H1 (cell line): ENCODE measurements at regions not wholly inside any gene's neighbourhood (a gene's known extent, or its start where the extent isn't known, plus 50 kb on each side); places are given as distances from the start of the nearest gene placed in this dataset.

Source experiments
- CTCF ChIA-PET: fragments of 300-600 bp; sonication (Branson Sonifier 250); formaldehyde crosslinking; loops from one replicate; lab custom pipeline; 2021; ENCODE audit not compliant: partially characterized antibody; lab: Charles Lee
- POLR2A ChIA-PET: fragments of 300-600 bp; sonication (Branson Sonifier 250); formaldehyde crosslinking; loops from one replicate; lab custom pipeline; 2021; ENCODE audit warnings: inconsistent platforms; ENCODE audit not compliant: partially characterized antibody; lab: Charles Lee
- DNase-seq, 2 experiments: peaks; one replicate each; pipeline versions ENCODE4 v3.0.0 to v3.0.0-alpha.2; 2010 to 2022; ENCODE audit warnings: low spot score in 2 of 2, low read depth in 1 of 2, mixed read lengths in 1 of 2
- FAIRE-seq: peaks from 2 replicates; lab custom pipeline; 2011; peaks lifted over from hg19 to GRCh38; lab: Jason Lieb, UNC
- H2AFZ ChIP-seq: 2 replicates; pipeline ENCODE4 v1.8.1; 2012; ENCODE audit warnings: low read length, inconsistent platforms
- H2AK5ac ChIP-seq: 2 replicates; pipeline ENCODE4 v1.6.1; 2013; ENCODE audit warnings: low read depth, low read length
- H2BK120ac ChIP-seq: replicated peaks from 2 replicates; pipeline ENCODE3; 2013; ENCODE audit warnings: low read depth, low read length, inconsistent platforms
- H2BK12ac ChIP-seq: 2 replicates; pipeline ENCODE4 v1.6.1; 2013; ENCODE audit warnings: low read depth, low read length
- H2BK15ac ChIP-seq: 2 replicates; pipeline ENCODE4 v1.6.1; 2013; ENCODE audit warnings: low read length
- H2BK20ac ChIP-seq: 2 replicates; pipeline ENCODE4 v1.6.1; 2013; ENCODE audit warnings: low read length
- H2BK5ac ChIP-seq: 2 replicates; pipeline ENCODE4 v1.6.1; 2013; ENCODE audit warnings: low read depth, low read length
- H3K14ac ChIP-seq: 2 replicates; pipeline ENCODE4 v1.6.1; 2013; ENCODE audit warnings: inconsistent platforms; ENCODE audit not compliant: insufficient read length
- H3K18ac ChIP-seq: 2 replicates; pipeline ENCODE4 v1.6.1; 2013; ENCODE audit warnings: low read length; ENCODE audit errors: extremely low read depth
- H3K23ac ChIP-seq: 2 replicates; pipeline ENCODE4 v1.6.1; 2013; ENCODE audit warnings: inconsistent platforms; ENCODE audit not compliant: insufficient read length
- H3K23me2 ChIP-seq: 2 replicates; pipeline ENCODE4 v1.6.1; 2013; ENCODE audit warnings: low read depth, low read length
- H3K27ac ChIP-seq: 2 replicates; pipeline ENCODE4 v1.6.1; 2011; ENCODE audit warnings: low read depth, low read length, inconsistent platforms
- H3K27me3 ChIP-seq, 4 experiments: replicated peaks in 1 of 4; 1 replicate in 1 of 4; 2 replicates in 3 of 4; pipeline versions ENCODE4 v1.6.1 to v1.8.1; 2011 to 2013; ENCODE audit warnings: low read length in 3 of 4, mild to moderate bottlenecking in 3 of 4, inconsistent platforms in 2 of 4, mixed read lengths in 2 of 4, moderate library complexity in 1 of 4; ENCODE audit not compliant: control insufficient read depth in 3 of 4, insufficient read depth in 3 of 4; ENCODE audit errors: extremely low read depth in 1 of 4
- H3K36me3 ChIP-seq, 4 experiments: 2 replicates each; pipeline versions ENCODE4 v1.6.1 to v1.8.1; 2011 to 2013; ENCODE audit warnings: mild to moderate bottlenecking in 4 of 4, low read length in 3 of 4, moderate library complexity in 2 of 4, control low read depth in 1 of 4, inconsistent platforms in 1 of 4; ENCODE audit not compliant: insufficient read depth in 4 of 4, control insufficient read depth in 2 of 4
- H3K4ac ChIP-seq: replicated peaks from 2 replicates; pipeline ENCODE3; 2013; ENCODE audit warnings: low read length, low read depth, mixed read lengths, inconsistent platforms; ENCODE audit not compliant: insufficient read length
- H3K4me1 ChIP-seq, 4 experiments: replicated peaks in 1 of 4; 1 replicate in 1 of 4; 2 replicates in 3 of 4; pipeline versions ENCODE4 v1.6.1 to v1.8.1; 2011 to 2013; ENCODE audit warnings: low read length in 3 of 4, inconsistent platforms in 2 of 4, mixed read lengths in 1 of 4; ENCODE audit not compliant: insufficient read depth in 4 of 4, control insufficient read depth in 3 of 4
- H3K4me2 ChIP-seq, 2 experiments: 2 replicates each; pipeline versions ENCODE4 v1.6.1 to v1.8.1; 2011 to 2013; ENCODE audit warnings: low read depth in 2 of 2, low read length in 2 of 2, control low read depth in 1 of 2, inconsistent platforms in 1 of 2, mild to moderate bottlenecking in 1 of 2; ENCODE audit not compliant: insufficient read depth in 1 of 2
- H3K4me3 ChIP-seq, 4 experiments: fragments of 200-600, 300-600 bp in 1 of 4; sonication (generic), shearing (Covaris generic), sonication (Bioruptor Twin) in 1 of 4; 2 replicates each; pipeline versions ENCODE4 v1.5.1 to v1.8.1; 2011 to 2016; ENCODE audit warnings: low read length in 4 of 4, low read depth in 3 of 4, control low read depth in 2 of 4, inconsistent platforms in 2 of 4, mild to moderate bottlenecking in 2 of 4, mixed read lengths in 1 of 4, moderate library complexity in 1 of 4; ENCODE audit not compliant: insufficient read depth in 2 of 4; ENCODE audit errors: extremely low read depth in 1 of 4
- H3K56ac ChIP-seq: replicated peaks from 2 replicates; pipeline ENCODE3; 2013; ENCODE audit warnings: low read depth, mild to moderate bottlenecking, mixed read lengths, low read length, inconsistent platforms; ENCODE audit not compliant: insufficient read length
- H3K79me1 ChIP-seq: 2 replicates; pipeline ENCODE4 v1.6.1; 2013; ENCODE audit warnings: low read depth, low read length, control low read depth
- H3K79me2 ChIP-seq, 2 experiments: 2 replicates each; pipeline versions ENCODE4 v1.6.1 to v1.8.1; 2012 to 2013; ENCODE audit warnings: low read length in 2 of 2, mild to moderate bottlenecking in 2 of 2, inconsistent platforms in 1 of 2; ENCODE audit not compliant: insufficient read depth in 2 of 2, control insufficient read depth in 1 of 2
- H3K9ac ChIP-seq, 4 experiments: replicated peaks in 1 of 4; 1 replicate in 1 of 4; 2 replicates in 3 of 4; pipeline versions ENCODE4 v1.6.1 to v1.8.1; 2011 to 2013; ENCODE audit warnings: low read depth in 3 of 4, low read length in 3 of 4, control low read depth in 2 of 4, mild to moderate bottlenecking in 2 of 4, moderate library complexity in 2 of 4, inconsistent platforms in 1 of 4; ENCODE audit errors: extremely low read depth in 1 of 4
- H3K9me3 ChIP-seq, 2 experiments: 2 replicates each; pipeline versions ENCODE4 v1.6.1 to v1.8.1; 2012 to 2013; ENCODE audit warnings: mild to moderate bottlenecking in 2 of 2, moderate library complexity in 2 of 2, control low read depth in 1 of 2, inconsistent platforms in 1 of 2, low read depth in 1 of 2, low read length in 1 of 2, mixed read lengths in 1 of 2; ENCODE audit not compliant: insufficient read depth in 2 of 2
- H4K20me1 ChIP-seq, 2 experiments: replicated peaks in 1 of 2; 2 replicates each; pipeline versions ENCODE3 to v1.8.1; 2011 to 2013; ENCODE audit warnings: inconsistent platforms in 2 of 2, low read length in 2 of 2, mild to moderate bottlenecking in 1 of 2; ENCODE audit not compliant: insufficient read depth in 2 of 2, control insufficient read depth in 1 of 2
- H4K5ac ChIP-seq: 2 replicates; pipeline ENCODE4 v1.6.1; 2013; ENCODE audit warnings: low read length, low read depth, mixed read lengths, inconsistent platforms; ENCODE audit not compliant: insufficient read length
- H4K8ac ChIP-seq: 2 replicates; pipeline ENCODE4 v1.8.0; 2013; ENCODE audit warnings: mild to moderate bottlenecking, moderate library complexity, low read length, inconsistent platforms; ENCODE audit not compliant: insufficient read depth; ENCODE audit errors: extremely low read depth
- H4K91ac ChIP-seq: replicated peaks from 2 replicates; pipeline ENCODE3; 2013; ENCODE audit warnings: low read length, mixed read lengths, inconsistent platforms; ENCODE audit not compliant: insufficient read length
- BRCA1 ChIP-seq: IDR thresholded peaks from 2 replicates; pipeline ENCODE4 v1.6.1; 2012; ENCODE audit warnings: low read depth, low read length, improper control_type of control experiment
- CEBPB ChIP-seq: IDR thresholded peaks from 2 replicates; pipeline ENCODE4 v1.6.1; 2012; ENCODE audit warnings: low read depth, low read length
- CREB1 ChIP-seq: IDR thresholded peaks from 2 replicates; pipeline ENCODE4 v1.6.1; 2012; ENCODE audit warnings: inconsistent platforms
- EP300 ChIP-seq, 2 experiments: IDR thresholded peaks; 1 replicate in 1 of 2; 2 replicates in 1 of 2; pipeline ENCODE4 v1.6.1; 2011 to 2012; ENCODE audit warnings: low read depth in 2 of 2, low read length in 2 of 2, mild to moderate bottlenecking in 2 of 2, borderline replicate concordance in 1 of 2, inconsistent platforms in 1 of 2, moderate library complexity in 1 of 2
- GTF2F1 ChIP-seq: IDR thresholded peaks from 2 replicates; pipeline ENCODE4 v1.6.1; 2012; ENCODE audit warnings: low read depth, low read length, improper control_type of control experiment, borderline replicate concordance
- KDM4A ChIP-seq: IDR thresholded peaks from one replicate; pipeline ENCODE4 v1.7.1; 2012; ENCODE audit warnings: low read depth, mild to moderate bottlenecking, moderate library complexity, low read length, inconsistent platforms; ENCODE audit not compliant: severe bottlenecking
- RNF2 ChIP-seq: fragments of 200-900, 300-1000 bp; sonication (generic); IDR thresholded peaks from 2 replicates; pipeline ENCODE4 v1.7.1; 2016; ENCODE audit warnings: borderline replicate concordance, low read depth, mild to moderate bottlenecking, antibody characterized with exemption, low read length; ENCODE audit not compliant: poor library complexity, severe bottlenecking; ENCODE audit errors: missing control alignments
- RXRA ChIP-seq: IDR thresholded peaks from 2 replicates; pipeline ENCODE4 v1.6.1; 2011; ENCODE audit warnings: low read depth, mild to moderate bottlenecking, low read length, moderate library complexity; ENCODE audit not compliant: insufficient read depth
- SP2 ChIP-seq: IDR thresholded peaks from 2 replicates; pipeline ENCODE4 v1.6.1; 2012; ENCODE audit warnings: mild to moderate bottlenecking, low read length, inconsistent platforms
- TAF7 ChIP-seq: optimal IDR thresholded peaks from 2 replicates; pipeline ENCODE3; 2011; ENCODE audit warnings: low read depth, mild to moderate bottlenecking, inconsistent platforms, low read length, moderate library complexity, borderline replicate concordance
- TBP ChIP-seq: IDR thresholded peaks from 2 replicates; pipeline ENCODE4 v1.6.1; 2011; ENCODE audit warnings: low read depth, low read length, improper control_type of control experiment
- WGBS, 2 experiments: shearing (Covaris generic) in 1 of 2; methylation state at CpG; one replicate each; pipeline versions ENCODE4 v1.1.6 to v1.1.7; 2013 to 2015; ENCODE audit warnings: low lambda C conversion rate in 2 of 2, mixed read lengths in 2 of 2, inconsistent platforms in 1 of 2, low coverage in 1 of 2, missing lambda C conversion rate in 1 of 2; ENCODE audit not compliant: insufficient replicate concordance in 2 of 2, insufficient coverage in 1 of 2, insufficient read length in 1 of 2; ENCODE audit errors: extremely low coverage in 1 of 2, missing lambda C conversion rate in 1 of 2; 5-methylcytosine and 5-hydroxymethylcytosine counted together

DNA sequence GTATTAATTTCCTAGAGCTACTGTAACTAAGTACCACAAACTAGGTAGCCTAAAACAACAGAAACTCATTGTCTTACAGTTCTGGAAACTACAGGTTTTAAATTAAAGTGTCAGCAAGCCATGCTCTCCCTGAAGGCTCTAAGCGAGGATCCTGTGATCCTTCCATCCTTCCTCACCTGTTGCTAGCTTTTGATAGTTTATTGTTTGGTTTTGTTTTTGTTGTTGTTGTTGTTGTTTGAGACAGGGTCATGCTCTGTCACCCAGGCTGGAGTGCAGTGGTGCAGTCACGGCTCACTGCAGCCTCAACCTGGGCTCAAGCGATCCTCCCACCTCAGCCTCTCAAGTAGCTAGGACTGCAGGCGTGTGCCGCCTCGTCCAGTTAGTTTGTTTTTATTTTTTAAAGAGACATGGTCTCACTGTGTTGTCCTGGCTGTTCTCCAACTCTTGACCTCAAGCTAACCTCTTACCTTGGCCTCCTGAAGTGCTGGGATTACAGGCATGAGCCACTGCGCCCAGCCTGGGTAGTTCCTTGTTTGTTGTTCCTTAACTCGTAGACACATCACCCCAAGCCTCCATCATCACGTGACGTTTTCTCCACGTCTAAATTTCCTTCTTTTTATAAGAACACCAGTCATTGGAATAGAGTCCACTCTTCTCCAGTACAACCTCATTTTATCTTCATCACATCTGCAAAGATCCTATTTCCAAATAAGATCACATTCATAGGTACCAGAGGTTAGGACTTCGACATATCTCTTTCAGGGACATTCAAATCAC, 109.1 kb downstream of the AKR1D1 start:
- CTCF ChIA-PET, result interaction anchor here (0.7 to 1.1 kb wide), 2 partner anchors 10 to 11 kb away, joined by 3 to 4 read pairs; no protein-coding TSS in a partner anchor
- no peak for TF ChIP-seq TBP
- TF ChIP-seq RXRA, result no peak
- TF ChIP-seq SP2, result no peak
- TF ChIP-seq CREB1, result no peak
- TF ChIP-seq GTF2F1, result no peak
- no peak for TF ChIP-seq EP300 (IDR thresholded peaks at IDR 0.05; ENCODE audit: borderline replicate concordance in 1 of 2, low read depth in 2 of 2, low read length in 2 of 2)
- TF ChIP-seq BRCA1, result no peak
- no peak for TF ChIP-seq RNF2
- no peak for TF ChIP-seq TAF7
- no peak for TF ChIP-seq KDM4A
- no peak for TF ChIP-seq CEBPB

More for the DNA sequence above, 109.1 kb downstream of the AKR1D1 start:
- Histone ChIP-seq H2AFZ (no peak overlapping the region), H3K4ac (no peak overlapping the region), H4K8ac (no peak overlapping the region), H4K5ac (no peak overlapping the region), H2AK5ac (peak overlapping the region; percentile 2; the same call in 1 of the 2 replicates), H3K36me3 (peaks cover 0 to 9% (median 0%) of the 10 kb centered on the region in 4 experiments; a peak in 1 of 8 replicates), H2BK15ac (no peak overlapping the region), H3K14ac (no peak overlapping the region), H3K79me1 (no peaks in the 10 kb centered on the region), H4K91ac (peak overlapping the region; percentile 41), H2BK20ac (peak overlapping the region; percentile 92; the same call in 1 of the 2 replicates), H3K4me2 (no peak overlapping the region), H3K27me3 (no peaks in the 10 kb centered on the region), H4K20me1 (no peaks in the 10 kb centered on the region), H3K56ac (no peak overlapping the region), H3K4me1 (no peaks in the 10 kb centered on the region), H3K23ac (no peak overlapping the region), H3K9ac (no peak overlapping the region), H2BK5ac (peak overlapping the region; percentile 11; the same call in 1 of the 2 replicates), H3K23me2 (no peaks in the 10 kb centered on the region; the same call in 1 of the 2 replicates), H3K27ac (no peak overlapping the region), H3K9me3 (no peaks in the 10 kb centered on the region), H3K4me3 (no peak overlapping the region), H2BK12ac (0 out of 2 replicates have a peak overlapping the region, but pooled peaks have one; percentile 3), H3K18ac (no peak overlapping the region; the same call in 1 of the 2 replicates), H2BK120ac (peak overlapping the region; percentile 19), H3K79me2 (no peaks in the 10 kb centered on the region)
- POLR2A ChIA-PET, result no interaction called here
- WGBS, 2 experiments, result 95% methylated on average over 12 of the region's 12 CpGs; no CpG with 5 or more reads in 1 of the 2 experiments
- FAIRE-seq (no peak), DNase-seq (no peak)
